ENCODE measurements at regions not wholly inside any gene's neighbourhood (a gene's known extent, or its start where the extent isn't known, plus 50 kb on each side); places are given as distances from the start of the nearest gene placed in this dataset.

DNA sequence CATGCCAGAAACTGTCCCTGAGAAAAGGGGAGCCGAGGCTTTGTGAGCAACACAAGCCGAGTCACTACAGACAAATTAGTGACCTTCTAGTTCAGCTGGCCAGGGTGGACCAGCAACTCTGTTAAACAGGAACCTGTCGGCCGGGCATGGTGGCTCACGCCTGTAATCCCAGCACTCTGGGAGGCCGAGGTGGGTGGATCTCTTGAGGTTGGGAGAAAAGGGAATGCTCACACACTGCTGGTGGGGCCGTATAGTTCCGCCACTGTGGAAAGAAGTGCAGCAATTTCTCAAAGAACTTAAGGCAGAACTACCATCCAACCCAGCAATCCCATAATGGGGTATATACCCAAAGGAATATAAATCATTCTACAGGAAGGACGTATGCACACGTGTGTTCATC lies 67.8 kb downstream of the C16orf95 start:
- H3K9me3 ChIP-seq (ENCODE audit: control insufficient read depth in 2 of 3, insufficient read depth in 1 of 3, low read length in 3 of 3), result no peaks in the 10 kb centered on the region
- H3K36me3 ChIP-seq (ENCODE audit: control insufficient read depth in 2 of 3, insufficient read depth in 3 of 3, low read length in 3 of 3), result no peaks in the 10 kb centered on the region
- intact Hi-C loops (cut with DNase I), result no loop called here
- no peak overlapping the region for H3K4me3 ChIP-seq (ENCODE audit: low read length in 3 of 3)
- no peaks in the 10 kb centered on the region for H3K4me1 ChIP-seq (ENCODE audit: control insufficient read depth in 2 of 3, insufficient read depth in 2 of 3, low read depth in 1 of 3, low read length in 3 of 3)
- H3K27me3 ChIP-seq (ENCODE audit: control insufficient read depth, insufficient read depth, low read length), result no peaks in the 10 kb centered on the region
- TF ChIP-seq, protein P1, sequence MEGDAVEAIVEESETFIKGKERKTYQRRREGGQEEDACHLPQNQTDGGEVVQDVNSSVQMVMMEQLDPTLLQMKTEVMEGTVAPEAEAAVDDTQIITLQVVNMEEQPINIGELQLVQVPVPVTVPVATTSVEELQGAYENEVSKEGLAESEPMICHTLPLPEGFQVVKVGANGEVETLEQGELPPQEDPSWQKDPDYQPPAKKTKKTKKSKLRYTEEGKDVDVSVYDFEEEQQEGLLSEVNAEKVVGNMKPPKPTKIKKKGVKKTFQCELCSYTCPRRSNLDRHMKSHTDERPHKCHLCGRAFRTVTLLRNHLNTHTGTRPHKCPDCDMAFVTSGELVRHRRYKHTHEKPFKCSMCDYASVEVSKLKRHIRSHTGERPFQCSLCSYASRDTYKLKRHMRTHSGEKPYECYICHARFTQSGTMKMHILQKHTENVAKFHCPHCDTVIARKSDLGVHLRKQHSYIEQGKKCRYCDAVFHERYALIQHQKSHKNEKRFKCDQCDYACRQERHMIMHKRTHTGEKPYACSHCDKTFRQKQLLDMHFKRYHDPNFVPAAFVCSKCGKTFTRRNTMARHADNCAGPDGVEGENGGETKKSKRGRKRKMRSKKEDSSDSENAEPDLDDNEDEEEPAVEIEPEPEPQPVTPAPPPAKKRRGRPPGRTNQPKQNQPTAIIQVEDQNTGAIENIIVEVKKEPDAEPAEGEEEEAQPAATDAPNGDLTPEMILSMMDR (IDR thresholded peaks at IDR 0.05; ENCODE audit: borderline replicate concordance, extremely low read depth, insufficient read depth), result no peak
- H3K27ac ChIP-seq (ENCODE audit: low read depth in 2 of 2, low read length in 2 of 2), result no peak overlapping the region
- H3K9ac ChIP-seq (ENCODE audit: low read length in 3 of 3), result no peak overlapping the region
- DNase-seq (no peak), FAIRE-seq (no peak)

- H3K36me3 ChIP-seq (ENCODE audit: control insufficient read depth in 2 of 3, insufficient read depth in 3 of 3, low read length in 3 of 3), result no peaks in the 10 kb centered on the region
- no peaks in the 10 kb centered on the region for H3K9me3 ChIP-seq (ENCODE audit: control insufficient read depth in 2 of 3, insufficient read depth in 1 of 3, low read length in 3 of 3)
- intact Hi-C loops (cut with DNase I), result no loop called here
- no peak for DNase-seq
- no peaks in the 10 kb centered on the region for H3K27me3 ChIP-seq (ENCODE audit: control insufficient read depth, insufficient read depth, low read length)
- FAIRE-seq, result no peak
- H3K9ac ChIP-seq (ENCODE audit: low read length in 3 of 3), result no peak overlapping the region
- H3K27ac ChIP-seq (ENCODE audit: low read depth in 2 of 2, low read length in 2 of 2), result no peak overlapping the region
- H3K4me3 ChIP-seq (ENCODE audit: low read length in 3 of 3), result no peak overlapping the region
- TF ChIP-seq, protein P1 (IDR thresholded peaks at IDR 0.05; ENCODE audit: borderline replicate concordance, extremely low read depth, insufficient read depth), result no peak
- no peaks in the 10 kb centered on the region for H3K4me1 ChIP-seq (ENCODE audit: control insufficient read depth in 2 of 3, insufficient read depth in 2 of 3, low read depth in 1 of 3, low read length in 3 of 3)
These were observed 66.7 kb downstream of the C16orf95 start for GRCh38 chr16:87250431-87250960.

DNA sequence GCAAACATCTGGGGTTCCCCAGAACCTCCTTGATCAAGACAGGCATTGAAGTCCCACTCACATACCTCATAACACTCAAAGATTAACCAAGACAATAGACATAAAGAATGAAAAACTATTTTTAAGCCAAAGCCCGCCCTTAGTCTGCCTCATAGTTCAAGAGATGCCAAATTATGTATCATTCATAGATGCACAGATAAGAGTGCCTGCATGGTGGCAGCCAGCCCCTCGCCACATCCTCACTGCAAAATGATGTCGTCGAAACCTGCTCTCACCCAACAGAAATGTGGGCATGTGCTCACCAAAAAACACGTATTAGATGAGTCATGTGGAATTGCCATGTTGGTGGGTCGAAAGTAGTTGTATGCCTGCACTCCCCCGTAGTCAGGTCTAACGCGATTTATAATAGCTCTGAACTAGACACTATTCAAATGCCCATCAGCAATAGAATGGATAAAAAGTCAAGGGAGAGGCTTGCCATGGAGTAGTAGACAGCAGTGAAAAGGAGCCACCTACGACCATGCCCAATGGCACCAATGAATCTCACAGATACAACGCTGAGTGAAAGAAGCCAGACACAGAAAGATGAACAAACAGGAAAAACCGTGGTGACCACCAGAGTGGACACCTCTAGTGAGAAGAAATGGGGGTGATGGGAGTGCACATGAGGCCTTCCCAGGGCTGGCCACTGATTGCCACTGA lies 64.8 kb downstream of the C16orf95 start:
- Histone ChIP-seq H3K27ac (ENCODE audit: low read depth in 2 of 2, low read length in 2 of 2) (no peak overlapping the region), H3K9me3 (ENCODE audit: control insufficient read depth in 2 of 3, insufficient read depth in 1 of 3, low read length in 3 of 3) (no peaks in the 10 kb centered on the region), H3K27me3 (ENCODE audit: control insufficient read depth, insufficient read depth, low read length) (no peaks in the 10 kb centered on the region), H3K36me3 (ENCODE audit: control insufficient read depth in 2 of 3, insufficient read depth in 3 of 3, low read length in 3 of 3) (no peaks in the 10 kb centered on the region), H3K4me1 (ENCODE audit: control insufficient read depth in 2 of 3, insufficient read depth in 2 of 3, low read depth in 1 of 3, low read length in 3 of 3) (no peaks in the 10 kb centered on the region), H3K4me3 (ENCODE audit: low read length in 3 of 3) (no peak overlapping the region), H3K9ac (ENCODE audit: low read length in 3 of 3) (no peak overlapping the region)
- FAIRE-seq (no peak), DNase-seq (no peak)
- intact Hi-C loops (cut with DNase I), result no loop called here
- TF ChIP-seq, protein P1 (IDR thresholded peaks at IDR 0.05; ENCODE audit: borderline replicate concordance, extremely low read depth, insufficient read depth), result no peak

All from kidney (tissue), 13 donors.